H9 (cell line): ENCODE measurements at regions not wholly inside any gene's neighbourhood (a gene's known extent, or its start where the extent isn't known, plus 50 kb on each side); places are given as distances from the start of the nearest gene placed in this dataset.

ENCODE experiments used
- DNase-seq: peaks from one replicate; pipeline ENCODE4 v3.0.0-alpha.2; 2017
- H2AFZ ChIP-seq: one replicate; pipeline ENCODE4 v1.6.1; 2013; ENCODE audit warnings: mild to moderate bottlenecking, low read length, control low read depth, moderate library complexity
- H2AK5ac ChIP-seq: 2 replicates; pipeline ENCODE4 v1.6.1; 2013; ENCODE audit warnings: low read length, control low read depth, mixed read lengths; ENCODE audit not compliant: insufficient read length
- H2BK120ac ChIP-seq: one replicate; pipeline ENCODE4 v1.6.1; 2013; ENCODE audit warnings: low read depth, mild to moderate bottlenecking, low read length, control low read depth, inconsistent platforms; ENCODE audit not compliant: poor library complexity, severe bottlenecking
- H2BK12ac ChIP-seq: 2 replicates; pipeline ENCODE4 v1.6.1; 2013; ENCODE audit warnings: low read length, control low read depth, mixed read lengths, low read depth; ENCODE audit not compliant: insufficient read length
- H2BK15ac ChIP-seq: 2 replicates; pipeline ENCODE4 v1.6.1; 2013; ENCODE audit warnings: low read depth, low read length, control low read depth
- H2BK20ac ChIP-seq: one replicate; pipeline ENCODE4 v1.6.1; 2013; ENCODE audit warnings: low read depth, mild to moderate bottlenecking, low read length, control low read depth, inconsistent platforms; ENCODE audit not compliant: poor library complexity, severe bottlenecking
- H2BK5ac ChIP-seq: 2 replicates; pipeline ENCODE4 v1.6.1; 2013; ENCODE audit warnings: low read length, control low read depth, mixed read lengths; ENCODE audit not compliant: insufficient read length
- H3K14ac ChIP-seq: 2 replicates; pipeline ENCODE4 v1.6.1; 2013; ENCODE audit warnings: low read length, control low read depth; ENCODE audit not compliant: insufficient read depth
- H3K18ac ChIP-seq: 2 replicates; pipeline ENCODE4 v1.6.1; 2013; ENCODE audit warnings: low read depth, mild to moderate bottlenecking, mixed read lengths, low read length, control low read depth; ENCODE audit not compliant: insufficient read length
- H3K23ac ChIP-seq: 2 replicates; pipeline ENCODE4 v1.6.1; 2013; ENCODE audit warnings: low read length, control low read depth, mixed read lengths, low read depth; ENCODE audit not compliant: insufficient read length
- H3K23me2 ChIP-seq: 2 replicates; pipeline ENCODE4 v1.6.1; 2013; ENCODE audit warnings: low read depth, mild to moderate bottlenecking, mixed read lengths, low read length, control low read depth; ENCODE audit not compliant: insufficient read length, poor library complexity, severe bottlenecking
- H3K27ac ChIP-seq: 2 replicates; pipeline ENCODE4 v1.5.1; 2013; ENCODE audit warnings: low read length, control low read depth, mixed read lengths, low read depth; ENCODE audit not compliant: insufficient read length
- H3K27me3 ChIP-seq: 2 replicates; pipeline ENCODE4 v1.6.1; 2013; ENCODE audit warnings: low read length, control low read depth, inconsistent platforms; ENCODE audit not compliant: insufficient read depth
- H3K4ac ChIP-seq: 2 replicates; pipeline ENCODE4 v1.6.1; 2013; ENCODE audit warnings: low read depth, mild to moderate bottlenecking, control low read depth, inconsistent platforms, low read length, moderate library complexity
- H3K4me1 ChIP-seq: 2 replicates; pipeline ENCODE4 v1.6.1; 2013; ENCODE audit warnings: low read length, control low read depth, inconsistent platforms; ENCODE audit not compliant: insufficient read depth
- H3K4me2 ChIP-seq: 2 replicates; pipeline ENCODE4 v1.6.1; 2013; ENCODE audit warnings: low read length, control low read depth, mixed read lengths; ENCODE audit not compliant: insufficient read length, insufficient read depth
- H3K56ac ChIP-seq: 2 replicates; pipeline ENCODE4 v1.6.1; 2013; ENCODE audit warnings: low read depth, mild to moderate bottlenecking, mixed read lengths, low read length, control low read depth; ENCODE audit not compliant: insufficient read length
- H3K79me1 ChIP-seq: 2 replicates; pipeline ENCODE4 v1.6.1; 2013; ENCODE audit warnings: low read depth, mild to moderate bottlenecking, moderate library complexity, low read length, control low read depth, inconsistent platforms; ENCODE audit not compliant: insufficient read depth, poor library complexity, severe bottlenecking
- H3K79me2 ChIP-seq: 2 replicates; pipeline ENCODE4 v1.6.1; 2013; ENCODE audit warnings: low read length, control low read depth, inconsistent platforms; ENCODE audit not compliant: insufficient read depth
- H3K9ac ChIP-seq: 2 replicates; pipeline ENCODE4 v1.6.1; 2013; ENCODE audit warnings: low read length, control low read depth, mixed read lengths; ENCODE audit not compliant: insufficient read length; ENCODE audit errors: extremely low read depth
- H3K9me3 ChIP-seq: one replicate; pipeline ENCODE4 v1.6.1; 2013; ENCODE audit warnings: low read depth, low read length, inconsistent platforms; ENCODE audit not compliant: control insufficient read depth
- H3T11ph ChIP-seq: one replicate; pipeline ENCODE4 v1.6.1; 2013; ENCODE audit warnings: mild to moderate bottlenecking, low read length, control low read depth, inconsistent platforms
- H4K20me1 ChIP-seq: one replicate; pipeline ENCODE4 v1.6.1; 2013; ENCODE audit not compliant: control insufficient read depth, insufficient read length, insufficient read depth
- H4K5ac ChIP-seq: 2 replicates; pipeline ENCODE4 v1.6.1; 2013; ENCODE audit warnings: low read depth, mild to moderate bottlenecking, mixed read lengths, low read length, control low read depth; ENCODE audit not compliant: insufficient read length
- H4K8ac ChIP-seq: replicated peaks from 2 replicates; pipeline ENCODE4 v1.6.1; 2013; ENCODE audit warnings: low read length, control low read depth, mixed read lengths, low read depth; ENCODE audit not compliant: insufficient read length
- H4K91ac ChIP-seq: 2 replicates; pipeline ENCODE4 v1.6.1; 2013; ENCODE audit warnings: low read depth, mild to moderate bottlenecking, moderate library complexity, mixed read lengths, low read length, control low read depth; ENCODE audit not compliant: insufficient read length
- H3K27ac Mint-ChIP-seq, 3 experiments: 2 replicates in 2 of 3; 3 replicates in 1 of 3; pipeline ENCODE4 v1.8.0; 2020 to 2021; ENCODE audit warnings: mixed read lengths in 3 of 3, mild to moderate bottlenecking in 1 of 3, moderate library complexity in 1 of 3
- H3K27me3 Mint-ChIP-seq: 2 replicates; pipeline ENCODE4 v1.8.0; 2021; ENCODE audit warnings: low read depth, mild to moderate bottlenecking, moderate library complexity, mixed read lengths
- H3K36me3 Mint-ChIP-seq, 3 experiments: 2 replicates in 2 of 3; 3 replicates in 1 of 3; pipeline ENCODE4 v1.8.0; 2020 to 2021; ENCODE audit warnings: low read depth in 3 of 3, mixed read lengths in 3 of 3; ENCODE audit not compliant: insufficient read depth in 1 of 3
- H3K4me1 Mint-ChIP-seq, 2 experiments: 2 replicates each; pipeline ENCODE4 v1.8.0; 2020; ENCODE audit warnings: mixed read lengths in 2 of 2
- H3K4me3 Mint-ChIP-seq, 2 experiments: 2 replicates in 1 of 2; 3 replicates in 1 of 2; pipeline ENCODE4 v1.8.0; 2020 to 2021; ENCODE audit warnings: mild to moderate bottlenecking in 2 of 2, mixed read lengths in 2 of 2, moderate library complexity in 1 of 2
- H3K9me3 Mint-ChIP-seq, 2 experiments: 2 replicates in 1 of 2; 3 replicates in 1 of 2; pipeline ENCODE4 v1.8.0; 2020; ENCODE audit warnings: mild to moderate bottlenecking in 2 of 2, mixed read lengths in 2 of 2, moderate library complexity in 1 of 2
- WGBS: extraction: QIAGEN DNeasy Blood & Tissue Kit; methylation state at CpG from one replicate; pipeline ENCODE4 v1.1.7; 2013; ENCODE audit warnings: missing lambda C conversion rate, low lambda C conversion rate, mixed read lengths; ENCODE audit not compliant: insufficient read length; ENCODE audit errors: extremely low coverage; 5-methylcytosine and 5-hydroxymethylcytosine counted together
- TF ChIP-seq, protein P1 (sequence below): fragments of 200-600 bp; sonication (generic); conservative IDR thresholded peaks from 3 replicates; pipeline ENCODE4 v1.8.0; 2021; ENCODE audit warnings: antibody characterized with exemption, mild to moderate bottlenecking

DNA sequence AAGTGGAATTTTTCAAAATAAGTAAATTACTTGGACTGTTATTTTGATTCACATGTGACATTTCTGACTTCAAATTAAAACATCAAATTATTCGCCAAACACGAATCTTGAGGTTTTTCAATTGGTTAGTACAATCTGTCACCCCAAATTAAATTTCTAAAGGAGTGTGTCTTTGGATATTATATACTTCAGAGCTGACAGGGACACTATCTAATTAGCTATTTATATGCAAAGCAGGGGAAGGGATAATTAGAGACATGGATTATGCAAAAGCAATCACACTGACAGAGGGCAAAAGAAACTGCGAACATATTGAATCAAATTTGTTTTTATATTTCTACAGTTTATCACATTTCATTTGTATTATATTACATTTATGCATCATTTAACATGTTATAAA, 433.0 kb downstream of the KIF2B start:
- DNase-seq = no peak
- no peak overlapping the region for H4K91ac ChIP-seq
- no peak overlapping the region for H2BK5ac ChIP-seq
- H4K5ac ChIP-seq = no peak overlapping the region
- no peaks in the 10 kb centered on the region for H3K27me3 ChIP-seq
- no peaks in the 10 kb centered on the region; the same call in 1 of the 2 replicates for H3K4me1 ChIP-seq
- Mint-ChIP-seq H3K27me3 (no peaks in the 10 kb centered on the region; the same call in 1 of the 2 replicates), H3K36me3 (peaks cover 2 to 6% (median 5%) of the 10 kb centered on the region in 3 experiments; a peak in 6 of 7 replicates), H3K4me3 (no peak overlapping the region), H3K4me1 (peaks cover 32 to 33% of the 10 kb centered on the region in 2 experiments), H3K9me3 (peaks cover 0 to 3% of the 10 kb centered on the region in 2 experiments; a peak in 2 of 5 replicates), H3K27ac (peak overlapping the region in 1 of 3 experiments; percentile 67; a peak in 2 of 7 replicates)
- no peak overlapping the region for H3K14ac ChIP-seq
- no peak overlapping the region for H3K56ac ChIP-seq
- H2BK120ac ChIP-seq = no peak overlapping the region
- H3K18ac ChIP-seq = no peak overlapping the region
- no peak overlapping the region for H3K4me2 ChIP-seq
- WGBS = no CpG with 5 or more reads among the region's 3 CpGs
- no peak overlapping the region for H4K8ac ChIP-seq
- no peak overlapping the region for H3K27ac ChIP-seq
- H2AK5ac ChIP-seq = no peak overlapping the region
- H3K79me2 ChIP-seq = no peaks in the 10 kb centered on the region
- H2BK20ac ChIP-seq = no peak overlapping the region
- no peaks in the 10 kb centered on the region for H3K23me2 ChIP-seq
- H3K79me1 ChIP-seq = no peaks in the 10 kb centered on the region
- no peak overlapping the region for H2BK15ac ChIP-seq
- H2AFZ ChIP-seq = no peak overlapping the region
- H3K4ac ChIP-seq = no peak overlapping the region
- H4K20me1 ChIP-seq = no peaks in the 10 kb centered on the region
- H2BK12ac ChIP-seq = no peak overlapping the region
- H3K9ac ChIP-seq = no peak overlapping the region
- no peaks in the 10 kb centered on the region for H3K9me3 ChIP-seq
- TF ChIP-seq, protein P1, sequence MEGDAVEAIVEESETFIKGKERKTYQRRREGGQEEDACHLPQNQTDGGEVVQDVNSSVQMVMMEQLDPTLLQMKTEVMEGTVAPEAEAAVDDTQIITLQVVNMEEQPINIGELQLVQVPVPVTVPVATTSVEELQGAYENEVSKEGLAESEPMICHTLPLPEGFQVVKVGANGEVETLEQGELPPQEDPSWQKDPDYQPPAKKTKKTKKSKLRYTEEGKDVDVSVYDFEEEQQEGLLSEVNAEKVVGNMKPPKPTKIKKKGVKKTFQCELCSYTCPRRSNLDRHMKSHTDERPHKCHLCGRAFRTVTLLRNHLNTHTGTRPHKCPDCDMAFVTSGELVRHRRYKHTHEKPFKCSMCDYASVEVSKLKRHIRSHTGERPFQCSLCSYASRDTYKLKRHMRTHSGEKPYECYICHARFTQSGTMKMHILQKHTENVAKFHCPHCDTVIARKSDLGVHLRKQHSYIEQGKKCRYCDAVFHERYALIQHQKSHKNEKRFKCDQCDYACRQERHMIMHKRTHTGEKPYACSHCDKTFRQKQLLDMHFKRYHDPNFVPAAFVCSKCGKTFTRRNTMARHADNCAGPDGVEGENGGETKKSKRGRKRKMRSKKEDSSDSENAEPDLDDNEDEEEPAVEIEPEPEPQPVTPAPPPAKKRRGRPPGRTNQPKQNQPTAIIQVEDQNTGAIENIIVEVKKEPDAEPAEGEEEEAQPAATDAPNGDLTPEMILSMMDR = no peak
- no peak overlapping the region for H3K23ac ChIP-seq
- no peak overlapping the region for H3T11ph ChIP-seq
